ENCODE measurements at regions not wholly inside any gene's neighbourhood (a gene's known extent, or its start where the extent isn't known, plus 50 kb on each side); places are given as distances from the start of the nearest gene placed in this dataset.

GRCh38 chr2:64196963-64197362 lies 52.7 kb upstream of the PELI1 start:
- DNase-seq, result no peak

GRCh38 chr2:64201151-64201550 lies 56.9 kb upstream of the PELI1 start:
- no peak for DNase-seq

- no peak for DNase-seq
Observed at GRCh38 chr2:64202206-64202845, 58.1 kb upstream of the PELI1 start.

GRCh38 chr2:64203131-64203857 lies 59.1 kb upstream of the PELI1 start:
- DNase-seq, result no peak

- DNase-seq, result no peak
Observed at GRCh38 chr2:64203858-64204632, 59.8 kb upstream of the PELI1 start.

GRCh38 chr2:64204703-64205102 lies 60.5 kb upstream of the PELI1 start:
- no peak for DNase-seq

- no peak for DNase-seq
Observed at GRCh38 chr2:64205415-64205814, 61.2 kb upstream of the PELI1 start.

GRCh38 chr2:64207573-64207972 lies 63.4 kb upstream of the PELI1 start:
- no peak for DNase-seq

- DNase-seq, result no peak
Observed at GRCh38 chr2:64210816-64211215, 66.6 kb upstream of the PELI1 start.

- no peak for DNase-seq
Observed at GRCh38 chr2:64211276-64211921, 67.2 kb upstream of the PELI1 start.

- DNase-seq, result no peak
Observed at GRCh38 chr2:64212346-64212745, 68.1 kb upstream of the PELI1 start.

- DNase-seq, result no peak
Observed at GRCh38 chr2:64212801-64213321, 68.6 kb upstream of the PELI1 start.

- no peak for DNase-seq
Observed at GRCh38 chr2:64213532-64214275, 69.5 kb upstream of the PELI1 start.

GRCh38 chr2:64214281-64215115 lies 70.3 kb upstream of the PELI1 start:
- DNase-seq, result no peak

- DNase-seq, result no peak
Observed at GRCh38 chr2:64217198-64217869, 73.1 kb upstream of the PELI1 start.

GRCh38 chr2:64218137-64218802 lies 74.0 kb upstream of the PELI1 start:
- DNase-seq, result no peak

- no peak for DNase-seq
Observed at GRCh38 chr2:64219149-64219548, 74.9 kb upstream of the PELI1 start.

GRCh38 chr2:64220265-64220664 lies 76.0 kb upstream of the PELI1 start:
- DNase-seq, result no peak

- DNase-seq, result no peak
Observed at GRCh38 chr2:64220894-64221617, 76.8 kb upstream of the PELI1 start.

- DNase-seq, result no peak
Observed at GRCh38 chr2:64221935-64222334, 77.7 kb upstream of the PELI1 start.
